ENCODE measurements at regions not wholly inside any gene's neighbourhood (a gene's known extent, or its start where the extent isn't known, plus 50 kb on each side); places are given as distances from the start of the nearest gene placed in this dataset.

DNA sequence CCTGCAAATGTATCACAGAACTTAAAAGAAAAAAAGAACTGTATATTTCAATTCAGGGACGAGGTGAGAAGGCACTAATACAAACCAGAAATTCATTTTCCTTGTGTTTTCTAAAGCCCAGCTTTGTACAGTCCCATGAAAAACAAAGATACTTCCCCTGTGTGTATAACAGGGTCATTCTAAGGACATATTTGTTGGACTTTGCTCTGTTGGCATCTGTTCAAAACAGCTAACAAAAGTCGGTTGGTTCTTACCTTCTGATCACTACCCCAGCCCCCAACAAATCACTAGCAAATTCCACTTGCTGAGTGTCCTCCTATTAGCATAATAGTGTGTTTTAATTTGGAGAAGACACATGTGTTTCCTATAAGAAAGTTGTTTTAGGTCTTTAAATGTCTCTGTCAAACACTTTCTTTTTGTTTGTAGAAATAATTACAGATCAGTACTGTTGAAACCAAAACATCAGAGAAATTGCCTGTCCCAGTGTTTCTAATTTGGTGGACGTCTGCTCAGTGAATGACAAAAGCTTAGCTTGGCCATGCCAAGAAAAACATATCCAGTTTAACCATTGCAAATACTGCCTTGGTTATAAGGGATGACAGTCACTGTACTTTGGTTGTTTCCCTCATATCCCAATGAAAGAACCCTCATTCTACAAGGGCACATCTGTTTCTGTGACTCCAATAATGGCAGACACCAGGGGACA is 480.5 kb downstream of the EBF1 start:
- no peak overlapping the region for H3K4me3 ChIP-seq (ENCODE audit: low read depth, low read length)
- TF ChIP-seq, protein P1, sequence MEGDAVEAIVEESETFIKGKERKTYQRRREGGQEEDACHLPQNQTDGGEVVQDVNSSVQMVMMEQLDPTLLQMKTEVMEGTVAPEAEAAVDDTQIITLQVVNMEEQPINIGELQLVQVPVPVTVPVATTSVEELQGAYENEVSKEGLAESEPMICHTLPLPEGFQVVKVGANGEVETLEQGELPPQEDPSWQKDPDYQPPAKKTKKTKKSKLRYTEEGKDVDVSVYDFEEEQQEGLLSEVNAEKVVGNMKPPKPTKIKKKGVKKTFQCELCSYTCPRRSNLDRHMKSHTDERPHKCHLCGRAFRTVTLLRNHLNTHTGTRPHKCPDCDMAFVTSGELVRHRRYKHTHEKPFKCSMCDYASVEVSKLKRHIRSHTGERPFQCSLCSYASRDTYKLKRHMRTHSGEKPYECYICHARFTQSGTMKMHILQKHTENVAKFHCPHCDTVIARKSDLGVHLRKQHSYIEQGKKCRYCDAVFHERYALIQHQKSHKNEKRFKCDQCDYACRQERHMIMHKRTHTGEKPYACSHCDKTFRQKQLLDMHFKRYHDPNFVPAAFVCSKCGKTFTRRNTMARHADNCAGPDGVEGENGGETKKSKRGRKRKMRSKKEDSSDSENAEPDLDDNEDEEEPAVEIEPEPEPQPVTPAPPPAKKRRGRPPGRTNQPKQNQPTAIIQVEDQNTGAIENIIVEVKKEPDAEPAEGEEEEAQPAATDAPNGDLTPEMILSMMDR (IDR thresholded peaks at IDR 0.05; ENCODE audit: borderline replicate concordance, insufficient read depth, low read depth, low read length): no peak

DNA sequence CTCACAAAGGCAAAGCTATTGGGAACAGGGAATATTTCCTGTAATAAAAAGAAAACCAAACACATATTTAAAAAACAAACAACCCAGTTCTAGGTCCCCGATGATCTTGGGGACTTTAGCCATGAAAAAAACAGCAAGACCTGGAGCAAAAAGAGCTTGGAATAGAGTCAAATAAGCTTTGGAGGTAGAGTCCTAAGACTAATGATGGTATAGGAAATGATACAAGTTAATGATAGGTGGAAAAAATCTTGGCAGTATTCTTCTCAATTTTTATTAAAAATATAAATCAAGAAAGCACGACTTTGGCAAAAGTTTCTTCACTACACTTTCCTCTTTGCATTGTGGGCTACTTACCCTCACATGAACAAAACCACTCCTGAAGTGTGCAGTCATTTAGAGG is 481.5 kb downstream of the EBF1 start:
- H3K4me3 ChIP-seq (ENCODE audit: low read depth, low read length): no peak overlapping the region
- TF ChIP-seq, protein P1 (IDR thresholded peaks at IDR 0.05; ENCODE audit: borderline replicate concordance, insufficient read depth, low read depth, low read length): no peak

DNA sequence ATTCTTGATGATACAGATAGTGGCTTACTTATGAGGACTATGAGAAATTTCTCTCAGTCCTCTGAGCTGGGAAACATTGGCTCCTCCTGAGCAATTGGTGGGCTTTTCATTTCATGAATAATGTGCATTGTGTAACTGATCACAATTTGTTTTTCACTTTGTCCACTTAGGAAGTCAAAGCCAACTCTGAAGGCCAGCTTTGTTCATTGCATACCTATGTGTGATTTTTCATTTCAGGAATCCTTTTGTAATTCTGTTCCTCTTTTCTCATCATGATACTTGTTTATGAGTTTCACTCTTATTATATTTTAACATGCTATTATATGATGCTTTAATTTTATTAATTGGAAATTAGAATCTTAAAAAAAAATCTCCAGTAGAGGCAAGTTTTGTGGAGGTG is 483.0 kb downstream of the EBF1 start:
- TF ChIP-seq, protein P1 (IDR thresholded peaks at IDR 0.05; ENCODE audit: borderline replicate concordance, insufficient read depth, low read depth, low read length): no peak
- H3K4me3 ChIP-seq (ENCODE audit: low read depth, low read length): no peak overlapping the region

DNA sequence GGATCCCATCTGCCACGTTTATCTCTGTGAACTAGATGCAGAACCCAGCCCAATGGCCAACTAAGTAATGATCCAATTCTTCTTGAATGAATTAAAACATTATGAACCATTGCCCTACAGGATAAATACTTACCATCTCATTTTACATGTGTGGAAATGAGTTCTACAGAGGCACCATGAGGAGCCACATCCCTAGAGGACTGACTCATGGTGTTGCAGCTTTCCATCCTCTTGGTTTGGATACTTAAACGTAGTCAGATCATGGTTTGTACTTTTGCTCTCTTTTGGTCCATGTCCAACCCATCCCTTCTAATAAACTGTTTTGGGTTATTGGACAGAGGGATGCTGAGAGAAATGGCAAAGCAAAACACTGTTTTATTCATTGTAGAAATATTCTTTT is 484.8 kb downstream of the EBF1 start:
- H3K4me3 ChIP-seq (ENCODE audit: low read depth, low read length): no peak overlapping the region
- TF ChIP-seq, protein P1 (IDR thresholded peaks at IDR 0.05; ENCODE audit: borderline replicate concordance, insufficient read depth, low read depth, low read length): no peak

DNA sequence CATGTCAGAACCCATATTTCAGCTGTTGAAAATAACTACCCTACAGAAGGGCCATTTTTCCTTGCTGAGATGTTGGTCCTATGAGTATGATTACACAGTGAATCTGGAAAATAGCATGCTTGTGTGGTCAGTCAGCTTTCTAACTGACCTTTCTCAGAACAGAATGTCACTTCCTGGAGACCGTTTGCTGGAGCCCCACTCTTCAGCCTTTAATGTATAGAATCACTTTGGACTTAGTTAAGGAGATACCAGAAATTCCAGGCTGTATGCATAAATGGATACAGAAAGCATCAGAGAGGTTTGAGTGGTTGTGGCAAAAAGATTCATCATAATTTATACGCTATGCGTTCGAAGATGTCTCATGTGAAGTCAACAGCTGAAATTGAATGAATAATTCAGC is 488.1 kb downstream of the EBF1 start:
- H3K4me3 ChIP-seq (ENCODE audit: low read depth, low read length): no peak overlapping the region
- TF ChIP-seq, protein P1 (IDR thresholded peaks at IDR 0.05; ENCODE audit: borderline replicate concordance, insufficient read depth, low read depth, low read length): no peak

DNA sequence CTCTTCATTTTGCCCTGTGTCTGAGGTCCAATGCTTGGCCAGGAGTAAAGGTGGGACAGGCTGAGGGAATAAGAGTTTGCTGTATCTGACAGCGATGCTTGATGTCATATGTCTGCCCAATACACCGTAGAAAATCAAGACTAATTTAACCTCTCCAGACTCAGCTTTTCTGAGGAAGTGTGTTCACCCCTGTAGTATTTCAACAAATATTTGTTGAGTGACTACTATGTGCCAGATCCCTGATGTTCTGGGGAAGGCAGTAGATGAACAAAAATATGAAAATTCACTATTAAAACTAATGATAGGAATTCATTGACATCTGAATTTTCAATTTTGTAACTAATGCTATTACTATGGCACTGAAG is 489.7 kb downstream of the EBF1 start:
- TF ChIP-seq, protein P1 (IDR thresholded peaks at IDR 0.05; ENCODE audit: borderline replicate concordance, insufficient read depth, low read depth, low read length): no peak
- H3K4me3 ChIP-seq (ENCODE audit: low read depth, low read length): no peak overlapping the region

DNA sequence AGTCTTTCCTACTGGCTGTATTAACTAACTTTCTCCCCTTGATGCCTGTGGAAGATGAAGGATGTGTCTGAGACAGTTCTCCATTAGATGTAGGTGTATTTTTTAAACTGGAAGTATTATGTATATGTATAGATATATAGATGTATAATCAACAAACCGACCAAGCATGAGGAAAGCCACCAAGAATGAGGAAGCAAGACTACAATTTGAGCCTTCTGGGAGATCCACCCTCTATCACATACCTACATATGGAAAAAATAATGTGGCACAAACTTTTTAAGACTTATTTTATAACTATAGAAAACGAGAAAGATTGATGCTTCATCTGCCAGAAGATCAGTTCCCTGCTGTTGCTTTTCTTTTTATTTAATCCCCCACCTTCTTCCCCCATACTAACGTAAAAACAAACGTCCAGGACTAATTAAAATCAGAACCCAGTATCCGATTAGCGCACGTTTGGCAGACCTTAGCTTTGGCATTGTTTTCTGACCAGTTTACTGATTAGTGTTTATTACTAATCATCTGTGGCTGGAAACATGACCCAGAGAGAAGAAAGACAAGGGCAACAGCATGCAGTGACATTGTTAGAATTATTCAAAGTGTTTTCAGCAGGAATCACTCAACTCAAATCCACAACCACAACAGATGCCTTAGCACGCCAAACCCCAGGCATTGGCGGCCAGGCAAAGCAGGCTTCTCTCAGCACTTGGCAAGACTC is 490.2 kb downstream of the EBF1 start:
- no peak overlapping the region for H3K4me3 ChIP-seq (ENCODE audit: low read depth, low read length)
- TF ChIP-seq, protein P1 (IDR thresholded peaks at IDR 0.05; ENCODE audit: borderline replicate concordance, insufficient read depth, low read depth, low read length): no peak
